HG03280 (cell line): ENCODE measurements at regions not wholly inside any gene's neighbourhood (a gene's known extent, or its start where the extent isn't known, plus 50 kb on each side); places are given as distances from the start of the nearest gene placed in this dataset.
"Not testable (repeated sequence)": the region's sequence is repeated elsewhere in the genome, so short reads cannot be mapped to it uniquely, and the experiment has no call there.

Experiments
- ATAC-seq: cut with Tn5 transposase; IDR thresholded peaks from one replicate; pipeline ENCODE4 v1.9.1; 2021; ENCODE audit warnings: mild to moderate bottlenecking, moderate library complexity; ENCODE audit not compliant: unreplicated experiment

DNA sequence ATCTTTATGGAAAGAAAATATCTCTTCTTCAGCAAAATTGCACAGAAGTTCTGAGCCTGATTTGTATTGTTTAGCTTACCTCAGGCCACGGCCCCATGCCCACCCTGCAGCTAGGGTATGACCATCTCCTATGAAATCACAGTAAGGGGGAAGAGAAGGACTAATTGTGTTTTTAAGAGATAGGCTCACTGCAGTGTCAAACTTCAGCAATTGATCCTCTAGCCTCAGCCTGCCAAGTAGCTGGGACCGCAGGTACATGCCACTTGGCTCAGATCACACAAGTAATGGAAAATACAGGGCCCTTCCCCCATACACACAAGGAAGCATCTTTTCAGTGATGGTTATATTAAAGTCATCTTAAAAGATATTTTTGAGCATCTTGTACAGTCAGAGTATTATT lies 60.0 kb downstream of the DMAC1 start:
- no peak for ATAC-seq

DNA sequence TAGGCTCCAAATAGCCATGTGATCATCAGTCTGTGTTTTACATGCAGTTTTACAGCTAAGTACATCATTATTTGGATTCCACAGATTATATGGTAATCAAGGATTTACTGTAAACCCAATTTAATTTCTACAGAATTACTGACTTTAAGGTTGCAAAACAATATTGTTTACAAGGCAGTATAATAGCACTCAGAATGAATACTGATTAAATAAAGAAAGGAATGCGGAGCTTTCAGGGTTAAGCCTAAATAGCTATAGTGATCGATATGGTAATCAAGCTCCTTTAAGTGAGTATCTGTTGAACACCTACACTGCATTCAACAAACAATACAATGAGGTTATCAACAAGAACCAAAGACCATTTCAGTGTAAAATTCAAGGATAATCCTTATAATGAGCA lies 64.3 kb downstream of the DMAC1 start:
- ATAC-seq = no peak

DNA sequence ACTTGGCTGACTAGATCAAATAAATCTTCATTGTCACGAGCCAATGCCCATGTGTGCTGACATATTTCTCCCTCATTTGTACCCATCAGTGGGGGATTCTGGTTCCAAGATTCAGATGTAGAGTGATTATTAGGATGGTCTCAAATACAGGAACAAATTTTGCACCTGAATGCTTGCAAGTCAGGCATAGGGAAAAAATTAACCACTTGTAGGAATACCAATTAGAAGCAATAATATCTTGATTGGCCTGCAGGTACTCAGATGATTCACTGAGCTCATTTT lies 69.5 kb downstream of the DMAC1 start:
- ATAC-seq = no peak

DNA sequence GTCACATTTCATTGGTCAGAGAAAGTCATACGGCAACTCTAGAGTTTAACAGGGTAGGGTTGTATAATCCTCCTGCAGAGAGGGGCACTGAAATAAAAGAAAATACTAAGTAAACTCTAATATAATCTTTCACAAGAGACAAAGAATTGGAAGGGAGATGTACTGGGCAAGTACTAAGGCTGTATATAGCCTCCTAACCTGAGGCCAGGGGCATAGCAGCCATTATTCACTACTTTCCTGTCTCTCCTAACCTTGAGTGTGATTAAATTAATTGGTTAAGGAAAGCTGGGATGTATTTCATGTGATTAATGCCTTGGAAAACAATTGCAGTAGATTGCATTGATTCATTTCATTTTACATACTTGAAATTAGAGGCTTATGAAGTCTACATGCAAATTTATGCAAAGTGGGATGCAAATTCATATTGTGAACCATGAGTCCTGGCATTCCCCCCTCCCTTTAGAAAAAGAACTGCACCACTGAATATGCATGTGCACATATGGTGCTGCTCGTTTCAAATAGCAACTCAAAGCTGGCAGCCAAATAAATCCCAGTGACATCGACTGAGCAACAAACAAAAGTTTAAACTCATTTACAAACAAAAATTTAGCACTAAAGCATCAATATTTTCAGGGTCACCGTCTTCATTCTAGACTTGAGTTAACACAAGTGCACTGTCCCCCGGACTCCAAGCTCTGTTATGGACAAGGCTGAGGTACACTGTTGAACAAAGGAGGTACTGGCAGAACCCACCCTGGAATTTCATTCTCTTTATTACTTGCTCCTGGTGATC lies 70.0 kb downstream of the DMAC1 start:
- no peak for ATAC-seq

DNA sequence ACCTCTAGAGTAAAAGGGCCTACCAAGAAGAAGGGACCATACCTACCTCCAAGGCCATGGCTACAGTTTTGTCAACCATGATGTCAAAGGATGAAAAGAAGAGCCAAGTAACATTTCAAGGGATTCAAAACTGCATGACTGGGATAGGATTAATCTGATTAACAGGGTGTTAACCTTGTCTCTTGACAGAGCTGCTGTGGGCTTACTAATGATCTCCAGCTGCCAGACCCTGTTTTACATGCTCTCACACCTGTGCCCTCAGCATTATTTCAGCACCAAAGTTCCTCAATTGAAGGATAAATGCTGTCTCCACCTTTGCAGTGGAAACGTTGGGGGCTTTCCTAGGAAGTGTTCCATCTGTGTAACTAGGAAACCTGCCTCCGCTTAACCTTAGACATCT lies 78.3 kb downstream of the DMAC1 start:
- ATAC-seq = no peak

DNA sequence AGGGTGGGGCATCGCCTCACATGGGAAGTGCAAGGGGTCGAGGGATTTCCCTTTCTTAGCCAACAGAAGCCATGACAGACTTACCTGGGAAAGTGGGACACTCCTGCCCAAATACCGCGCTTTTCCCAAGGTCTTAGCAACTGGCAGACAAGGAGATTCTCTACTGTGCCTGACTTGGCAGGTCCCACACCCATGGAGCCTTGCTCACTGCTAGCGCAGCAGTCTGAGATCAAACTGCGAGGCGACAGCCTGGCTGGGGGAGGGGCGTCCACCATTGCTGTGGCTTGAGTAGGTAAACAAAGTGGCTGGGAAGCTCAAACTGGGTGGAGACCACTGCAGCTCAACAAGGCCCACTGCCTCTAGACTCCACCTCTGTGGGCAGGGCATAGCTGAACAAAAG lies 86.5 kb downstream of the DMAC1 start:
- ATAC-seq = not testable (repeated sequence)

DNA sequence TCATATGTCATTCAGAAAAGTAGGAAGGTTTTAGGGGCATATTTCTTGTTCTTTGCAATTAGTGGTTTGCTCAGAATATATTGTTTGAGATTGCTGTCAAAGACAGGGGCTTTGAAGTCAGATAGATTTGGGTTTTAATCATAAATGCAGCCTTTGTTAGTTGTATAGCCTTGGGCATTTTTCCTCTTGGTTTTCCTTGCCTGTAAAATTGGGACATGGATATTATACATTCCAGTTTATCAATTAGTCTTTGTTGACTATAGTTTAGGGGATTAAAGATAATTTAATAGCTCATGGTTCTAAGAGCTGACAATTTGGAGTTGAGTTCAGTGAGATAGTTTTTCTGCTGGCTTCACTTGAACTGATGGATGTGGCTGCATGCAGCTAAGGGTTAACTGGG lies 88.9 kb downstream of the DMAC1 start:
- ATAC-seq = no peak

DNA sequence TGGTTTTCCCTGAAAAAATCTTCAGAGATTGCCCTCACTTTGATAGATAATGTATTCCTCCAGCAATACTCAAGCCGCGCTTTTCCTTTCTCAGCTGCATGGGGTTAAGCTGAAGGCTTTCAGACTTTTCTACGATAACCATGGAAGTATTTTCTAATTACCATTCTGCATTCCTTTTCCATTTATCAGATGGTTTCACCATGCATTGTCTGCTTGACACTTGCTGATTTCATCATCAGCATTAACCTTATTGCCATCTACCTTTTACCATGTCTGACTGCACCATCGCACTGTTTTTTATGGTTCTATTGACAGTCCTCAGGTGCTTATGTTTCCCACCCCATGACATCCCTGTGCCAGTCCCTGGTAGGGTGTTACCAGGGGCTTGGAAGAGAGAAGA lies 91.6 kb downstream of the DMAC1 start:
- ATAC-seq = no peak

DNA sequence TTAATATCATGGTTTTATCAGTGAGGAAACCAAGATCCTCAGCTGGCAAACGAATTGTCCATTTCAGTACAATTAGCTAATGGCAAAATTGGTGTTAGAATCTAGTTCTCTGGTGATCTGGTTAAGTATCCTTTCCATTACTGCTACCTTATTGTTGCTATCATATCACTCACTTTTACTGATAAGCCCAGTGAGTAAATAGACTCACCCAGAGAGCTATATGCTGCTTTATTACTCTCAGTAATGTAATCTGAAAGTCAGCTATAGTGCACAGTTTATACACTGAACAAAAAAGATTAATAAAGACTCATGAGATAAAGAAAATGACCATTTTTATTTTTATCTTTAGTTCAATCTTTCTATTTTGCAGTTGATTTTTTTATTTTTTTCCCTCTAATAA lies 95.0 kb downstream of the DMAC1 start:
- no peak for ATAC-seq

DNA sequence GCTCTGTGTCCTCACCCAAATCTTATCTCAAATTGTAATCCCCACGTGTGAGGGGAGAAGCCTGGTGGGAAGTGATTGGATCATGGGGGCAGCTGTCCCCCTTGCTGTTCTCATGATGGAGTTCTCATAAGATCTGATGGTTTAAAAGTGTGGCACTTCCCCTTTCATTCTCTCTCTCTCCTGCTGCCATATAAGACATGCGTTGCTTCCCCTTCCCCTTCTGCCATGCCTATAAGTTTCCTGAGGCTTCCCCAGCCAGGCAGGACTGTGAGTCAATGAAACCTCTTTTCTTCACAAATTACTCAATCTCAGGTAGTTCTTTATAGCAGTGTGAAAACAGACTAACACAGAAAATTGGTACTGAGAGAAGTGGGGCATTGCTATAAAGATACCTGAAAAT lies 107.7 kb downstream of the DMAC1 start:
- ATAC-seq = no peak

DNA sequence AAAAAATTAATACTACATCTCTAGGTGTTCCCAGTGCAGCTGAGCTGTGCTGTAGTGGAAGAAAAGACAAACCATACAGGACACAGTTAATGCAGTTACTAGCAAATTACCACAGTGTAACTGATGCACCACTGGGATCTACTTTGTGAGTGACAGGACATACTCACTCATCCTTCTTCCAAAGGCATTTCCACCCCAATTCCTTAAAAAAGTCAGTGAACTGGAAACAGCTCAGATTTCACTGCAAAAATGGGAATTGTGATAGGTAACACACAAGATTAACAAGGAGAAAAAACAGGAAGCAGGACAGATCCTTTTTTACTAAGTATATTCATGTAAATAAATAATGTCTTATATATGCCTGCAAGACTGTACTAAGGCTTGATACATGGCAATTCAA lies 109.6 kb downstream of the DMAC1 start:
- no peak for ATAC-seq

DNA sequence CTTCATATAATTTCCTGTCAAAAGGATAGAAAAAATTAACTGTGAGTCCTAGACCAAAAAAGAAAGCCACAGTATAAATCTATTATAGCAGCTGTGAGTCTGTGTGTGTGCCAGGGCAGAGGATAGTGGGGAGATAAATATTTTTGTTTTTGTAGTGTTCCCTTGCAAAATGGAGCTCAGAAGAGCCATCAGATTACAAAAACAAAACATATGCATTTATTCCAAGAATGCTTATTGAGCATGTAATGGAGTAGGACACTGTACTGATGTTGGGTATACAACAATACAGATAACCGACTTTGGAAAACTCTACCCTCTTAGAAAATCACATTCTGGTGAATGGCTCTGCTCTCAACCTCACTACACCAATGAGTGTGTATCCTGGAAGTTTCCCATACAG lies 111.0 kb downstream of the DMAC1 start:
- ATAC-seq = no peak

DNA sequence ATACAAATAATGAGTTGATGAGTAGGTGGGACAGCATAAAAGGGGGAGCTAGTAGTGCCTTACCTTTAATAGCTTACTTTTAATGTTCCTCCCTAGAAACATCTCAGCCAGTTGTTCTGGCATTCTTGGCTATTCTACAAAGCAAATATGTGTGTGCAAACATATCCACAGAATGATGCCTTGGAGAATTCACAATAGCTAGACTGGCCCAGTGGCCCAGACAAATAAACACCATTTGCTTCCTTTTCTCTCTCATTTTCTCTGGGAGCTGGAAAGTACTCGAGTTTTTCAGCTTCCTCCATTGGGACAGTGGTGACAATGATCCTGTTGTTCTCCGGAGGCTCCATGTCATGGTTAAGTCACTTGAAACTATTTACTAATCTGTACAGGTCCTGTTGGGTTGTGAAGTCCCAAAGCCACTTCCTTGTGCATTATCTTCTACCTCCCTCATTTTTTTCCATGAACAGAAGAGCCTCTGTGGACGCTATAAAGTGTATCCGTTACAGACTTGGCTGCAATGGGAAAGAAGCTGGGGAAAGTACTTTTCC lies 122.9 kb downstream of the DMAC1 start:
- no peak for ATAC-seq

DNA sequence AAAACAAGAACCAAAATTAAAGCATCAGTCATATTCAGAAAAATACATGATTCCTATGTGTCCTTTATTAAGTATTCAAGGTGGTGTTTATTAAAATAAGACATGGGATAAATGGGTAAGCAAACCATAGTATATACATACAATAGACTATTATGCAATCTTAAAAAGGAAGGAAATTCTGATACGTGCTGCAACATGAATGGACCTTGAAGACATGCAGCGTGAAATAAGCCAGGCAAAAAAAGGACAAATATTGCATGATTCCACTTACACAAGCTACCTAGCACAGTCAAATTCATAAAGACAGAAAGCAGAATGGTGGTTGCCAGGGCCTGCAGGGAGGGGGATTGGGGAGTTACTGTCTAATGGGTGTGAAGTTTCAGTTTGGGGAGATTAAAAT lies 127.7 kb downstream of the DMAC1 start:
- no peak for ATAC-seq

DNA sequence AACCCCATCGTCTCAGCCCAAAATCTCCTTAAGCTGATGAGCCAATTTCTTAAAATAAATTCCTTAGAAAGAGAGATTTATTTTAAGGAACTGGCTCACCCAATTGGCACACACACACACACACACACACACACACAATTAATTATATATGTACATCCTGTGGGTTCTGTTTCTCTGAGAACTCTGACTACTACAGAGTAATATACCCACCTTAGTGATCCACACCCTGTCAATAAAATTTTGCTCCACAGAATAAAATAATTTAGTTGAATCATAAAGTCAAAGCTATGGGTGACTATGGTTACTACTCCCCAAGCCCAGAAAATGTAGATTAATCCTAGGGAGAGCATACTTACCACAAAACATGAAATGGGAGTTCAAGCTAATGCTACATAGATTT lies 131.0 kb downstream of the DMAC1 start:
- no peak for ATAC-seq

DNA sequence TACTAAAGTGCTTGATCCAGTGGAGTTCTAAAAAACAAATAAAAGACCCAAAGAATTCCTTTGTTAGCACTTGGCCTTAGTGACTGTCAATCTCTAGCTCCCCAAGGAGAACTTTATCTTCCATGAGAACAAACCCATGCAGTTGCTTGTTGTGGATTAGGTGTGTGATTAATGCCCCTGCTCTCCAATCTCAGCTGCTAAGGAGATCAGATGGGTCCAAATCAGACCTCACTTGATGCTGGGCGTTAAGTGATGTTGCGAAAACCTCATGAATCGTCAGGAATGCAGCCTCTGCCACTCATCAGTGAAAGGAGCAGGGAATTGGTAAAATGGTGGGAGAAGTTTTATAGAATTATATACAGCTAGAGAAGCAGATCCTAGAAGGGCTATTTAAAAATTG lies 133.7 kb downstream of the DMAC1 start:
- ATAC-seq = no peak

DNA sequence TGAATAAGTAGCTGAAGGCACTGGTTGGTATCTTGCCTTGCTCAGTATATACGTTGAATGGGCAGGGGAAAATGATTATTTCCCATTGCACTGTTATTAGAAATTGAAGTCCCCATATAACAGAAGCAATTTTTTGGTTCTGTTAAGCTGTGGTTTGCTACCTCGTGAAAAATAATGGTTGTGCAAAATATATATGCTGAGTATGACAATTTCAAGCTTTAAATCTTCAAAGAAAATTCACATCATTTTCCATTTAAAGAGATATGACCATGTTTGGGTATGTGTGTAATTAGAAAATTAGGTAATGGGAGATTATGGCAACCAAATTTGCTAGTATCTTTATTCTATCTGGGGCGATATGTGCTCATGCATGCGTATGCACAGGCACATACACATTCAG lies 139.8 kb downstream of the DMAC1 start:
- no peak for ATAC-seq

DNA sequence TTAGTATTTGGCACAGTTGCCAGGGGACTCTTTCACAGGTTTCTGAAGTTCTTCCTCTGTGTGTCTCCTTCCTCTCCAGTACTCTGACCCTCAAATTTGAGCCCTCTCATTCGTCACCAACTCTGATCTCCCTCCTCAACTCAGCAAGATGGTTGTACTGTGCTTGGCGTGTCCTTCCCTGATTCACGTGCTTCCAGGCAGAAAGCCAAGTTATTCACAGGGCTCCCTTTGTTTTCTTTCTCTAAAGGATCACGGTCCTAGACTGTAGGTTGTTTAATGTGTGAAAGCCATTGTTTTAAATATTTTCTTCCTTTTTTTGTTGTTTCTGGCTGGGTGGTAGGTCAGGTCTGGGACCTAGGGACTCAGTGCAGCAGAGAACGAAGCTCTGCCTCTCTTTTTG lies 142.9 kb downstream of the DMAC1 start:
- ATAC-seq = no peak

DNA sequence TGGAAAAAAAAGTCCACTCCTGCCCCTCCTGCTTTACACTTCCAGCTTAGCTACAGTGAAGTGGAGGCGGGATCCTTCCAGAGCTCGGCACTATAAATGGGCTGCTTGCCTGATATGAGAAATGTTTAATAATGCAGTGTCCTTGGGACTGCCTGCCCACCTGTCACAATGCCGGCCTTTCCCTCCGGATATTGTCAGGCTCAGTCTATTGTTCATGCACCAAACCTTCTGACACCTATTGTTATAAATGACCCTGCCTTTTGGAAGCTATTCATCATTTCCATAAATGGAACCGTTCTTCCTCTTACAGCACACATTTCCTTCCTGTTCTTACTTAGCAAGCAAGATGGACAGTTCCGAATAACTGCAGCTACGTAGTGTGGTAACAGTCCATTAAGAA lies 146.3 kb downstream of the DMAC1 start:
- no peak for ATAC-seq

DNA sequence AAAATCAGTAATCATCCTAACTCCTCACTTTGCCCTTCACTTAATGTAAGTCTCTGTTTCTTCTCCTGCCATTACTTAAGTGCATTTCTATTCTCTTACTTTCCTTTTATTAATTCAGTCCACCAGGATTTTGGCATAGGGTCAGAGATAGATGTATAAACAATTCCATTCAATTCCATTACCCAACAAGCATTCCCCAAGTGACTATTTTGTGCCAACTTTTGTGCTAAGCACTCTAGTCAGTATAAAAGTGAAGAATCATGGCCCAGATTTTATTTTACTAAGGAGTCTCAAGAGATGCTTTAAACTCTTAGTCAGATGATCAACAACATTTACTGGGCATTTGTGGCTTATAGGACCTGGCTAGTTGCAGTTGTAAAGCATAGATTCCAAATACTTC lies 159.3 kb downstream of the DMAC1 start:
- no peak for ATAC-seq

DNA sequence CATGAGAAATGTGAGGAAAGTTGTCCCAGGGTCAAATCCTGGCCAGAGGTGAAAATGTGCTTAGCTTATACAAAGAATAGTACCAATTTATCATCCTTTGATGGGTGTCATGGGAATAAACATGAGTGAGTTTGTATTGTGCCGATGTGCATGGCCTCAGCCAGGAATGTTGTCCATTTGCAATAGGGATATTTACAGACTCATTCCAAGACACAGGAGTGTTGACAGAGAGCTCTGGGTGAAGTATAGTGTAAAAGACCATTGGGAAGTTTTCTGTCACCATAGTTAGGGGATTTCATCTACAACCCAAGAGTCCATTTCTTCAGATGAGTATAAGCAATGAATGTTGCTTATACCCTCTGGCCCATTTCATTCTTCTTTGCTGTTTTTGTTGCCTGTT lies 160.1 kb downstream of the DMAC1 start:
- ATAC-seq = no peak

DNA sequence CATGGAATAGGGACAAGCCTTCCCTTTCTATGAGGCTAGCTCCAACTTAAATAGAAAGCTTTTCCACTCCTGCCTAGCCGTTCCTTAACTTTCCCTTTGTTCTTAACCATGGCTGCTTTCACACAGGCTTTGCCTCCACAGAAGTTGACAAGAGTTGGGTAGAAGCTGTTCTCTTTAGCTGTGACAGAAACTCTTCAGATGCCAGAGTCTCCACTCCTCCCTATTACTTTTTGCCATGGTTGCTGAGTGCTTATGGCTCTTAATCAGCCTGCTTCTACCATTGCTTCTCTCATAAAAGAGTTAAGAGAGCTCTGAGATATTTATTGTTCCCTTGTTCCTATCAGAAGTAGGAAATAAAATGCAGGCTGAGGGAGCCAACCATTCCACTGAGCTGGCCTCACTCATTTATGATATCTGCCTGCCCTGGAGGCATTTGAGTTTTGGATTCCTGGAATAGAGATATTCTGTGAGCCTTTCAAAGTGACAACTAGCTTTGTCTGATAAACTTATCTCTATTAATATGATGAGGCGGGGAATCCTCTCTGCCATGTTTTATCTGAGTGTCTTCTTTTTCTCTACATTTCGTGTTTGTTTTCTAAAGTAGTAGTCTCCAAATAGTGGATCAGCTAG lies 162.6 kb downstream of the DMAC1 start:
- ATAC-seq = no peak

DNA sequence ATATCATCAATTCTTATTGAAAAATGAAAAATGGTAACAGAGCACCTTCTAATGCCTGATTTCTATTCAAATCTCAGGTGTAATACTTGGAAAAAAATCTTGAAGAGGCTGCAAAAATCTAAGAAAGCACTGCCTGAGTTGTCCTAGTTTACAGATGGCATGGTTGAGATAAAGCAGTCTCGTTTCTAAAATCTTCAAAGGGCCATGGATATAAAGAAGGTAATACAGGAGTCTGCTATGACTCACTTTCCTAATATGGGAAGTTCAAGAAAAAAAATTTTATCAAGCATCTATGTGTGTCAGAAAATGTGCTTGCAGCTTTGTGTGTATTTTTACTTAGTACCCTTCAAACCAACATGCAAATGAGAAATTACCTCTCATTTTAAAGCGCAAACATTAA lies 163.3 kb downstream of the DMAC1 start:
- no peak for ATAC-seq
